Parathyroid adenoma (tissue), 2 donors: ENCODE measurements at regions not wholly inside any gene's neighbourhood (a gene's known extent, or its start where the extent isn't known, plus 50 kb on each side); places are given as distances from the start of the nearest gene placed in this dataset.

Experiments used
- H2AFZ ChIP-seq: fragments of 300-600 bp; sonication (generic); one replicate; pipeline ENCODE4 v1.7.0; 2017; ENCODE audit warnings: antibody characterized with exemption, mild to moderate bottlenecking
- H3K27ac ChIP-seq: fragments of 300-600 bp; sonication (generic); one replicate; pipeline ENCODE4 v1.7.0; 2017
- H3K27me3 ChIP-seq: fragments of 300-600 bp; sonication (generic); one replicate; pipeline ENCODE4 v1.7.0; 2017; ENCODE audit warnings: low read length; ENCODE audit not compliant: control insufficient read depth, insufficient read depth
- H3K36me3 ChIP-seq: fragments of 300-600 bp; sonication (generic); one replicate; pipeline ENCODE4 v1.7.0; 2017; ENCODE audit warnings: low read length; ENCODE audit not compliant: control insufficient read depth, insufficient read depth
- H3K4me1 ChIP-seq: fragments of 300-600 bp; sonication (generic); one replicate; pipeline ENCODE4 v1.7.0; 2017; ENCODE audit warnings: control low read depth
- H3K4me2 ChIP-seq: fragments of 300-600 bp; sonication (generic); one replicate; pipeline ENCODE4 v1.7.0; 2017; ENCODE audit warnings: low read length
- H3K4me3 ChIP-seq: fragments of 300-600 bp; sonication (generic); one replicate; pipeline ENCODE4 v1.7.0; 2017; ENCODE audit warnings: low read depth, low read length
- H3K79me2 ChIP-seq: fragments of 300-600 bp; sonication (generic); one replicate; pipeline ENCODE4 v1.7.0; 2017; ENCODE audit warnings: control low read depth
- H3K9ac ChIP-seq: fragments of 300-600 bp; sonication (generic); one replicate; pipeline ENCODE4 v1.7.0; 2017; ENCODE audit warnings: mild to moderate bottlenecking
- H3K9me3 ChIP-seq: fragments of 300-600 bp; sonication (generic); one replicate; pipeline ENCODE4 v1.7.0; 2017; ENCODE audit warnings: low read length; ENCODE audit not compliant: control insufficient read depth
- CTCF ChIP-seq: fragments of 300-600 bp; sonication (generic); IDR thresholded peaks from one replicate; pipeline ENCODE4 v1.7.0; 2017; ENCODE audit warnings: antibody characterized with exemption, mild to moderate bottlenecking
- donor health status: primary hyperparathyroidism.

GRCh38 chr1:94723894-94724293, 96.3 kb upstream of the SLC44A3 start:
- no peaks in the 10 kb centered on the region for H3K36me3 ChIP-seq
- no peaks in the 10 kb centered on the region for H3K27me3 ChIP-seq
- H2AFZ ChIP-seq, result no peak overlapping the region
- no peak for TF ChIP-seq CTCF
- no peak overlapping the region for H3K4me2 ChIP-seq
- H3K9ac ChIP-seq, result no peak overlapping the region
- H3K79me2 ChIP-seq, result no peaks in the 10 kb centered on the region
- H3K27ac ChIP-seq, result no peak overlapping the region
- H3K4me1 ChIP-seq, result no peaks in the 10 kb centered on the region
- no peak overlapping the region for H3K4me3 ChIP-seq
- no peaks in the 10 kb centered on the region for H3K9me3 ChIP-seq

- no peaks in the 10 kb centered on the region for H3K79me2 ChIP-seq
- no peak overlapping the region for H3K9ac ChIP-seq
- H3K9me3 ChIP-seq, result no peaks in the 10 kb centered on the region
- H3K4me2 ChIP-seq, result no peak overlapping the region
- no peaks in the 10 kb centered on the region for H3K27me3 ChIP-seq
- H2AFZ ChIP-seq, result no peak overlapping the region
- H3K27ac ChIP-seq, result no peak overlapping the region
- no peak overlapping the region for H3K4me3 ChIP-seq
- H3K36me3 ChIP-seq, result no peaks in the 10 kb centered on the region
- H3K4me1 ChIP-seq, result no peaks in the 10 kb centered on the region
- no peak for TF ChIP-seq CTCF
Measured at GRCh38 chr1:94723463-94723862, 96.7 kb upstream of the SLC44A3 start.

GRCh38 chr1:94722181-94722580, 98.0 kb upstream of the SLC44A3 start:
- Histone ChIP-seq H3K79me2 (no peaks in the 10 kb centered on the region), H2AFZ (no peak overlapping the region), H3K4me1 (no peaks in the 10 kb centered on the region), H3K36me3 (no peaks in the 10 kb centered on the region), H3K27ac (no peak overlapping the region), H3K4me2 (no peak overlapping the region), H3K4me3 (no peak overlapping the region), H3K27me3 (no peaks in the 10 kb centered on the region), H3K9ac (no peak overlapping the region), H3K9me3 (no peaks in the 10 kb centered on the region)
- no peak for TF ChIP-seq CTCF

- TF ChIP-seq CTCF, result no peak
- Histone ChIP-seq H3K9ac (no peak overlapping the region), H3K4me1 (no peaks in the 10 kb centered on the region), H3K79me2 (no peaks in the 10 kb centered on the region), H2AFZ (no peak overlapping the region), H3K4me3 (no peak overlapping the region), H3K4me2 (no peak overlapping the region), H3K27ac (no peak overlapping the region), H3K36me3 (no peaks in the 10 kb centered on the region), H3K9me3 (no peaks in the 10 kb centered on the region), H3K27me3 (no peaks in the 10 kb centered on the region)
Measured at GRCh38 chr1:94721240-94721639, 98.9 kb upstream of the SLC44A3 start.

- H3K4me3 ChIP-seq, result no peak overlapping the region
- no peaks in the 10 kb centered on the region for H3K9me3 ChIP-seq
- no peaks in the 10 kb centered on the region for H3K4me1 ChIP-seq
- TF ChIP-seq CTCF, result no peak
- no peaks in the 10 kb centered on the region for H3K79me2 ChIP-seq
- no peaks in the 10 kb centered on the region for H3K27me3 ChIP-seq
- H2AFZ ChIP-seq, result no peak overlapping the region
- H3K27ac ChIP-seq, result no peak overlapping the region
- no peak overlapping the region for H3K4me2 ChIP-seq
- H3K9ac ChIP-seq, result no peak overlapping the region
- no peaks in the 10 kb centered on the region for H3K36me3 ChIP-seq
Measured at GRCh38 chr1:94719926-94720793, 100.0 kb upstream of the SLC44A3 start.
